Astrocyte (in vitro differentiated cells and primary cell): ENCODE measurements at regions not wholly inside any gene's neighbourhood (a gene's known extent, or its start where the extent isn't known, plus 50 kb on each side); places are given as distances from the start of the nearest gene placed in this dataset.

Experiments
- CTCF ChIP-seq: IDR thresholded peaks from 2 replicates; pipeline ENCODE4 v1.5.1; 2011; ENCODE audit warnings: low read depth, mild to moderate bottlenecking, inconsistent platforms, low read length, moderate library complexity; ENCODE audit not compliant: insufficient read depth
- EZH2 ChIP-seq: IDR thresholded peaks from 2 replicates; pipeline ENCODE4 v1.6.1; 2012; ENCODE audit warnings: mild to moderate bottlenecking, low read length, inconsistent platforms; ENCODE audit not compliant: insufficient read depth

DNA sequence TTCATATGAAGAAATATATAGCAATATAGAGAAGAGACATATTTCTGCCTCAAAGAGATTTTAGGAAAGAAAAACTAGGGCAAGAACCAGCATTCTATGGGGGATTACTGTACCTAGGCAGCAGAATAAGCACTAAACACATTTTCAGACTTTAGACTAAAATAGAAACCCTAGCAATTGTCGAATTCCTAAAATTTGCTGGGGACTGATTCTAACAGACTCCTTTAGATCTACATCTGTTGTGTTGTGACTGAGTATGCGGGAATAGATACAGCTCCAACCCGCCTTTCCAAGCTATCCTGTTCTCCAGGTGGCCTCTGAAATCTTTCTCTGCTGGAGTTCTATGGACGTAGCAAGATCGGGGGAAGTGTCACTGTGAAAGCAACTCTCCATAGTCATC lies 482.2 kb downstream of the NTRK2 start:
- TF ChIP-seq CTCF, result no peak
- no peak for TF ChIP-seq EZH2
